Mesothelial cell of epicardium (in vitro differentiated cells): ENCODE measurements at regions not wholly inside any gene's neighbourhood (a gene's known extent, or its start where the extent isn't known, plus 50 kb on each side); places are given as distances from the start of the nearest gene placed in this dataset.

ENCODE experiments used
- DNase-seq, 2 experiments: peaks; one replicate each; pipeline ENCODE4 v3.0.0; 2021; ENCODE audit warnings: low spot score in 2 of 2; ENCODE audit not compliant: unreplicated experiment in 2 of 2
- H3K27ac Mint-ChIP-seq: 2 replicates; pipeline ENCODE4 v1.8.0; 2021; ENCODE audit warnings: mixed read lengths
- H3K27me3 Mint-ChIP-seq: 2 replicates; pipeline ENCODE4 v1.8.0; 2021; ENCODE audit warnings: low read depth, mixed read lengths
- H3K36me3 Mint-ChIP-seq: 2 replicates; pipeline ENCODE4 v1.8.0; 2021; ENCODE audit warnings: mixed read lengths
- H3K4me1 Mint-ChIP-seq: 2 replicates; pipeline ENCODE4 v1.8.0; 2021; ENCODE audit warnings: mixed read lengths
- H3K4me3 Mint-ChIP-seq: 2 replicates; pipeline ENCODE4 v1.8.0; 2021; ENCODE audit warnings: mild to moderate bottlenecking, moderate library complexity, mixed read lengths
- H3K9me3 Mint-ChIP-seq: 2 replicates; pipeline ENCODE4 v1.8.0; 2021; ENCODE audit warnings: mixed read lengths
- CTCF ChIP-seq: fragments of 200-600 bp; sonication (generic); IDR thresholded peaks from one replicate; pipeline ENCODE4 v1.5.0; 2021; ENCODE audit warnings: antibody characterized with exemption; ENCODE audit not compliant: unreplicated experiment

- Mint-ChIP-seq H3K36me3 (peaks cover 30% of the 10 kb centered on the region), H3K27me3 (no peaks in the 10 kb centered on the region), H3K4me1 (no peaks in the 10 kb centered on the region), H3K4me3 (no peak overlapping the region), H3K27ac (no peak overlapping the region), H3K9me3 (no peaks in the 10 kb centered on the region)
- DNase-seq = no peak
- no peak for TF ChIP-seq CTCF
These were observed 49.9 kb upstream of the ADAD1 start for GRCh38 chr4:122328893-122329292.
